ENCODE measurements at regions not wholly inside any gene's neighbourhood (a gene's known extent, or its start where the extent isn't known, plus 50 kb on each side); places are given as distances from the start of the nearest gene placed in this dataset.

GRCh38 chr15:25175789-25176615 is 221.2 kb downstream of the SNRPN start:
- TF ChIP-seq EZH2 (IDR thresholded peaks at IDR 0.05; ENCODE audit: insufficient read depth, poor library complexity, severe bottlenecking) (no peak), EZH2phosphoT487 (IDR thresholded peaks at IDR 0.05; ENCODE audit: insufficient read depth, low read depth) (no peak)
- in situ Hi-C loops (cut with MboI): no loop called here
- Histone ChIP-seq H3K9me3 (ENCODE audit: low read depth) (no peaks in the 10 kb centered on the region), H2AFZ (no peak overlapping the region), H4K20me1 (ENCODE audit: insufficient read depth) (no peaks in the 10 kb centered on the region), H3K27ac (no peak overlapping the region), H3F3A (ENCODE audit: insufficient read depth) (no peaks in the 10 kb centered on the region), H3K9me2 (ENCODE audit: insufficient read depth) (no peaks in the 10 kb centered on the region), H3K79me2 (ENCODE audit: insufficient read depth) (no peaks in the 10 kb centered on the region), H3K4me3 (no peak overlapping the region), H3K36me3 (ENCODE audit: low read depth) (no peaks in the 10 kb centered on the region), H3K4me2 (ENCODE audit: unreplicated experiment) (no peak overlapping the region), H3K9ac (no peak overlapping the region), H3K4me1 (ENCODE audit: insufficient read depth) (no peaks in the 10 kb centered on the region), H3K27me3 (replicated peaks; ENCODE audit: insufficient read depth) (no peaks in the 10 kb centered on the region)
- DNase-seq: no peak
- WGBS, 2 experiments (ENCODE audit: low coverage in 1 of 2, low lambda C conversion rate in 2 of 2, missing lambda C conversion rate in 2 of 2): 32 to 40% methylated on average over 7 of the region's 7 CpGs

GRCh38 chr15:25176616-25176923 is 221.8 kb downstream of the SNRPN start:
- no peaks in the 10 kb centered on the region for H3F3A ChIP-seq (ENCODE audit: insufficient read depth)
- 42 to 51% methylated on average over 7 of the region's 7 CpGs for WGBS, 2 experiments (ENCODE audit: low coverage in 1 of 2, low lambda C conversion rate in 2 of 2, missing lambda C conversion rate in 2 of 2)
- H2AFZ ChIP-seq: no peak overlapping the region
- H3K79me2 ChIP-seq (ENCODE audit: insufficient read depth): no peaks in the 10 kb centered on the region
- H3K9me2 ChIP-seq (ENCODE audit: insufficient read depth): no peaks in the 10 kb centered on the region
- no peak overlapping the region for H3K27ac ChIP-seq
- no peak for TF ChIP-seq EZH2 (IDR thresholded peaks at IDR 0.05; ENCODE audit: insufficient read depth, poor library complexity, severe bottlenecking)
- TF ChIP-seq EZH2phosphoT487 (IDR thresholded peaks at IDR 0.05; ENCODE audit: insufficient read depth, low read depth): no peak
- H3K4me1 ChIP-seq (ENCODE audit: insufficient read depth): no peaks in the 10 kb centered on the region
- no peaks in the 10 kb centered on the region for H3K27me3 ChIP-seq (replicated peaks; ENCODE audit: insufficient read depth)
- H3K4me2 ChIP-seq (ENCODE audit: unreplicated experiment): no peak overlapping the region
- H3K9me3 ChIP-seq (ENCODE audit: low read depth): no peaks in the 10 kb centered on the region
- no peaks in the 10 kb centered on the region for H4K20me1 ChIP-seq (ENCODE audit: insufficient read depth)
- H3K4me3 ChIP-seq: no peak overlapping the region
- no peaks in the 10 kb centered on the region for H3K36me3 ChIP-seq (ENCODE audit: low read depth)
- in situ Hi-C loops (cut with MboI): no loop called here
- DNase-seq: no peak
- no peak overlapping the region for H3K9ac ChIP-seq

DNA sequence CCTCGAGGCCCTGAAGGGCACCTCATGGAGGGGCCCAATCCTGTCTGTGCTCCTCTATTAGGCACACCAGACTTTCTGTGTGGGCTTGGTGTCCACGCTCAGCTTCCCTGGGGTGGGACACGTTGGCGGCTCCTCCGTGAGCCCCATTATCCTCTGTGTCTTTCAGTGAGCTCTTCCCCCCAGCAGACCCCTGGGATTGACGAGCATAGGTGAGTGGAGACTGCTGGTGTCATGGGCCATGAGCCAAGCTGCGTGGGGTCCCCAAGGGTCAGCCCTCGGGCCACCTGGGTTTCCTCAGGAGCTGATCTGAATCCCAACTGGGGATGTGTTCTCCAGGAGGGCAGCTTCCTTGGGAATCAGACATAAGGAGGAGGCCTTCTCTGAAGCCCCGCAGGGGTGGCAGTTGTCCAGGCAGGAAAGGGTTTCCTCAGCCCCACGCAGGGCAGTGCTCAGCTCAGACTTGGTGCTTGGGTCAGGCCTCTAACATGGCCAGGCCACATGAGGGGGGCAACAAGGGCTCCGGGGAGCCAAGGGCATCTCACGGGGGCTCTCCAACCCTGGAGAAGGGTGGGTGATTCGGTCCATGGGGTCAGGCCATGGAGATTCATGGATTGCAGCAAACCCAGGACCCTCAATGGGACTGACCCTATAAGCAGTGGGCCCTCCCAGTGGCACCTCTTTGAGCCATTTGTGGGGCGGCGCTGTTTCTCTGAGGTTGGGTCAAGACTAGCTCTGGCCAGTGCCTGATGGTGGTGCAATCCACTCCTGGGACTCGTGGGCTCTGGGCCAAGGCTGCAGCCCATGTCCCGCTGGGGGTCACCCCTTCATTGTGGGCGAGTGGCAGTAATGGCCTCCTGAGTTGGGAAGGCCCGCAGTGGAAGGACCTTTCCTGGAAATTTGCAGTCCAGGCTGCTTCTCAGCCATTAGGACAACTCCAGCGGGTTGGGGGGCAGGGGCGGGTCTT is 222.5 kb downstream of the SNRPN start:
- Histone ChIP-seq H3K4me3 (no peak overlapping the region), H3K27me3 (replicated peaks; ENCODE audit: insufficient read depth) (no peaks in the 10 kb centered on the region), H3K9me3 (ENCODE audit: low read depth) (no peaks in the 10 kb centered on the region), H3K9me2 (ENCODE audit: insufficient read depth) (no peaks in the 10 kb centered on the region), H3F3A (ENCODE audit: insufficient read depth) (no peaks in the 10 kb centered on the region), H3K27ac (no peak overlapping the region), H3K4me2 (ENCODE audit: unreplicated experiment) (no peak overlapping the region), H3K36me3 (ENCODE audit: low read depth) (no peaks in the 10 kb centered on the region), H2AFZ (no peak overlapping the region), H3K9ac (no peak overlapping the region), H3K4me1 (ENCODE audit: insufficient read depth) (no peaks in the 10 kb centered on the region), H3K79me2 (ENCODE audit: insufficient read depth) (no peaks in the 10 kb centered on the region), H4K20me1 (ENCODE audit: insufficient read depth) (no peaks in the 10 kb centered on the region)
- no peak for TF ChIP-seq EZH2phosphoT487 (IDR thresholded peaks at IDR 0.05; ENCODE audit: insufficient read depth, low read depth)
- TF ChIP-seq EZH2 (IDR thresholded peaks at IDR 0.05; ENCODE audit: insufficient read depth, poor library complexity, severe bottlenecking): no peak
- in situ Hi-C loops (cut with MboI): no loop called here
- no peak for DNase-seq
- WGBS, 2 experiments (ENCODE audit: low coverage in 1 of 2, low lambda C conversion rate in 2 of 2, missing lambda C conversion rate in 2 of 2): 45 to 49% methylated on average over 21 of the region's 21 CpGs

- DNase-seq: no peak
- no peak overlapping the region for H3K27ac ChIP-seq
- H4K20me1 ChIP-seq (ENCODE audit: insufficient read depth): no peaks in the 10 kb centered on the region
- no peaks in the 10 kb centered on the region for H3K9me3 ChIP-seq (ENCODE audit: low read depth)
- no peaks in the 10 kb centered on the region for H3K27me3 ChIP-seq (replicated peaks; ENCODE audit: insufficient read depth)
- no peaks in the 10 kb centered on the region for H3K9me2 ChIP-seq (ENCODE audit: insufficient read depth)
- no peak overlapping the region for H3K4me3 ChIP-seq
- H3K9ac ChIP-seq: no peak overlapping the region
- no peak overlapping the region for H2AFZ ChIP-seq
- no peaks in the 10 kb centered on the region for H3F3A ChIP-seq (ENCODE audit: insufficient read depth)
- H3K36me3 ChIP-seq (ENCODE audit: low read depth): no peaks in the 10 kb centered on the region
- H3K4me1 ChIP-seq (ENCODE audit: insufficient read depth): no peaks in the 10 kb centered on the region
- WGBS, 2 experiments (ENCODE audit: low coverage in 1 of 2, low lambda C conversion rate in 2 of 2, missing lambda C conversion rate in 2 of 2): 35 to 44% methylated on average over 11 of the region's 11 CpGs
- TF ChIP-seq EZH2phosphoT487 (IDR thresholded peaks at IDR 0.05; ENCODE audit: insufficient read depth, low read depth) (no peak), EZH2 (IDR thresholded peaks at IDR 0.05; ENCODE audit: insufficient read depth, poor library complexity, severe bottlenecking) (no peak)
- in situ Hi-C loops (cut with MboI): no loop called here
- H3K79me2 ChIP-seq (ENCODE audit: insufficient read depth): no peaks in the 10 kb centered on the region
- H3K4me2 ChIP-seq (ENCODE audit: unreplicated experiment): no peak overlapping the region
These were observed 223.4 kb downstream of the SNRPN start for GRCh38 chr15:25177955-25178801.
